ENCODE measurements at regions not wholly inside any gene's neighbourhood (a gene's known extent, or its start where the extent isn't known, plus 50 kb on each side); places are given as distances from the start of the nearest gene placed in this dataset.
A peak's percentile ranks its signal among the peaks of the same experiment; 100 is the strongest.
"Not testable (repeated sequence)": the region's sequence is repeated elsewhere in the genome, so short reads cannot be mapped to it uniquely, and the experiment has no call there.

- no peak for DNase-seq
These were observed 234.1 kb downstream of the TUBA3C start for GRCh38 chr13:18947376-18947977.

GRCh38 chr13:18946738-18947137, 234.9 kb downstream of the TUBA3C start:
- DNase-seq: no peak

GRCh38 chr13:18944501-18945068, 237.0 kb downstream of the TUBA3C start:
- no peak for DNase-seq

GRCh38 chr13:18943721-18944391, 237.8 kb downstream of the TUBA3C start:
- no peak for DNase-seq

- DNase-seq: no peak
These were observed 238.4 kb downstream of the TUBA3C start for GRCh38 chr13:18943273-18943672.

- no peak for DNase-seq
These were observed 245.5 kb downstream of the TUBA3C start for GRCh38 chr13:18936104-18936503.

GRCh38 chr13:18921063-18921462, 260.6 kb downstream of the TUBA3C start:
- no peak for DNase-seq

- not testable (repeated sequence) for DNase-seq
These were observed 276.5 kb downstream of the TUBA3C start for GRCh38 chr13:18905096-18905495.

GRCh38 chr13:18895411-18895810, 286.2 kb downstream of the TUBA3C start:
- not testable (repeated sequence) for DNase-seq

GRCh38 chr13:18891242-18891641, 290.4 kb downstream of the TUBA3C start:
- not testable (repeated sequence) for DNase-seq

- DNase-seq: not testable (repeated sequence)
These were observed 306.5 kb downstream of the TUBA3C start for GRCh38 chr13:18874875-18875789.

GRCh38 chr13:18870557-18870956, 311.1 kb downstream of the TUBA3C start:
- not testable (repeated sequence) for DNase-seq

- DNase-seq: not testable (repeated sequence)
These were observed 312.3 kb downstream of the TUBA3C start for GRCh38 chr13:18869365-18869764.

GRCh38 chr13:18837986-18838629, 343.5 kb downstream of the TUBA3C start:
- DNase-seq: not testable (repeated sequence)

GRCh38 chr13:18837179-18837745, 344.4 kb downstream of the TUBA3C start:
- DNase-seq: not testable (repeated sequence)

GRCh38 chr13:18836371-18837178, 345.0 kb downstream of the TUBA3C start:
- not testable (repeated sequence) for DNase-seq

- not testable (repeated sequence) for DNase-seq
These were observed 345.9 kb downstream of the TUBA3C start for GRCh38 chr13:18835754-18836153.

- not testable (repeated sequence) for DNase-seq
These were observed 356.9 kb downstream of the TUBA3C start for GRCh38 chr13:18824678-18825077.

- not testable (repeated sequence) for DNase-seq
These were observed 358.7 kb downstream of the TUBA3C start for GRCh38 chr13:18822655-18823639.

GRCh38 chr13:18773988-18774387, 407.6 kb downstream of the TUBA3C start:
- DNase-seq: peak in 1 of 2 experiments; percentile 2
